Psoas muscle (tissue), 7 donors: ENCODE measurements at regions not wholly inside any gene's neighbourhood (a gene's known extent, or its start where the extent isn't known, plus 50 kb on each side); places are given as distances from the start of the nearest gene placed in this dataset.

Source experiments
- ATAC-seq, 4 donors: fragments of 200-7000 bp; cut with Tn5 transposase; one replicate each; pipeline ENCODE4 v1.9.1; 2020; ENCODE audit warnings: moderate library complexity in 3 of 4, mild to moderate bottlenecking in 2 of 4
- DNase-seq, 2 donors: peaks; one replicate each; pipeline ENCODE4 v3.0.0-alpha.2; 2020
- H3K27ac ChIP-seq: fragments of 200-600 bp; one replicate; pipeline ENCODE4 v1.8.0; 2022
- H3K27me3 ChIP-seq, 3 donors: fragments of 200-600 bp in 1 of 3; one replicate each; pipeline versions ENCODE4 v1.6.1 to v1.8.0; 2013 to 2022; ENCODE audit warnings: low read length in 2 of 3, mild to moderate bottlenecking in 2 of 3, moderate library complexity in 1 of 3; ENCODE audit not compliant: insufficient read depth in 3 of 3
- H3K36me3 ChIP-seq, 2 donors: fragments of 200-600 bp in 1 of 2; one replicate each; pipeline versions ENCODE4 v1.6.1 to v1.8.0; 2013 to 2022; ENCODE audit warnings: low read depth in 1 of 2, mild to moderate bottlenecking in 1 of 2, moderate library complexity in 1 of 2; ENCODE audit not compliant: insufficient read depth in 1 of 2
- H3K4me1 ChIP-seq: fragments of 200-600 bp; one replicate; pipeline ENCODE4 v1.8.0; 2022
- H3K4me3 ChIP-seq: fragments of 200-600 bp; one replicate; pipeline ENCODE4 v1.8.0; 2022; ENCODE audit warnings: mild to moderate bottlenecking
- H3K9me3 ChIP-seq: fragments of 200-600 bp; one replicate; pipeline ENCODE4 v1.8.0; 2022
- CTCF ChIP-seq: fragments of 200-600 bp; IDR thresholded peaks from one replicate; pipeline ENCODE4 v1.8.0; 2022; ENCODE audit warnings: antibody characterized with exemption
- WGBS, 3 donors: extraction: QIAGEN DNeasy Blood & Tissue Kit; methylation state at CpG; one replicate each; pipeline versions ENCODE4 v1.1.6 to v1.1.7; 2013; 5-methylcytosine and 5-hydroxymethylcytosine counted together
- intact Hi-C, 2 donors: fragments of 100-400 bp; cut with DNase I; formaldehyde crosslinking; loops; one replicate each; pipeline versions ENCODE4 v1.11.0 to v1.14.2; 2022
- donor health status: healthy with polysubstance abuse.
- donor health status: DM: no; HTN: no; CAD: no; lungs with moderate emphysema.
- donor health status: Bipolar disorder and iron deficiency.
- donor health status: healthy.
- donor health status: DM: yes; HTN: yes; CAD: no.
- donor health status: DM: no; HTN: no; CAD: no.
- donor health status: DM: yes; HTN: yes; CAD: no.

- H3K9me3 ChIP-seq = no peaks in the 10 kb centered on the region
- intact Hi-C loops = no loop called here
Observed at GRCh38 chr1:47627471-47628370, 189.9 kb downstream of the FOXD2 start.

GRCh38 chr1:47629201-47629600, 191.4 kb downstream of the FOXD2 start:
- no peak for DNase-seq
- intact Hi-C loops = no loop called here
- Histone ChIP-seq H3K27ac (no peak overlapping the region), H3K4me3 (no peak overlapping the region), H3K4me1 (no peaks in the 10 kb centered on the region), H3K27me3 (no peaks in the 10 kb centered on the region), H3K36me3 (no peaks in the 10 kb centered on the region), H3K9me3 (no peaks in the 10 kb centered on the region)
- ATAC-seq = no peak
- TF ChIP-seq CTCF = no peak
- WGBS, 3 donors = 92 to 95% (median 93%) methylated on average over 3 of the region's 3 CpGs

More at GRCh38 chr1:47627471-47628370, 189.9 kb downstream of the FOXD2 start:
- Histone ChIP-seq H3K27ac (no peak overlapping the region), H3K36me3 (no peaks in the 10 kb centered on the region), H3K4me1 (no peaks in the 10 kb centered on the region), H3K27me3 (no peaks in the 10 kb centered on the region), H3K4me3 (no peak overlapping the region)
- 68 to 73% (median 71%) methylated on average over 23 of the region's 23 CpGs for WGBS, 3 donors
- no peak for TF ChIP-seq CTCF
- no peak for ATAC-seq
- DNase-seq = no peak

- no peak for DNase-seq
- no peaks in the 10 kb centered on the region for H3K4me1 ChIP-seq
- intact Hi-C loops = no loop called here
Observed at GRCh38 chr1:47630346-47630745, 192.5 kb downstream of the FOXD2 start.

GRCh38 chr1:47631411-47631995, 193.7 kb downstream of the FOXD2 start:
- Histone ChIP-seq H3K36me3 (no peaks in the 10 kb centered on the region), H3K27me3 (no peaks in the 10 kb centered on the region), H3K27ac (no peak overlapping the region), H3K9me3 (no peaks in the 10 kb centered on the region), H3K4me3 (no peak overlapping the region), H3K4me1 (no peaks in the 10 kb centered on the region)
- TF ChIP-seq CTCF = no peak
- 69 to 74% (median 71%) methylated on average over 17 of the region's 17 CpGs for WGBS, 3 donors
- ATAC-seq (no peak), DNase-seq (no peak)
- intact Hi-C loops = no loop called here

More at GRCh38 chr1:47630346-47630745, 192.5 kb downstream of the FOXD2 start:
- no peaks in the 10 kb centered on the region for H3K9me3 ChIP-seq
- no peaks in the 10 kb centered on the region for H3K36me3 ChIP-seq
- WGBS, 3 donors = 91 to 98% (median 97%) methylated on average over 4 of the region's 4 CpGs
- H3K4me3 ChIP-seq = no peak overlapping the region
- no peak overlapping the region for H3K27ac ChIP-seq
- no peak for ATAC-seq
- no peaks in the 10 kb centered on the region for H3K27me3 ChIP-seq
- no peak for TF ChIP-seq CTCF
